DOHH2 (cell line): ENCODE measurements at regions not wholly inside any gene's neighbourhood (a gene's known extent, or its start where the extent isn't known, plus 50 kb on each side); places are given as distances from the start of the nearest gene placed in this dataset.

Source experiments
- H3F3A ChIP-seq: fragments of 200-600 bp; sonication (generic), shearing (Covaris generic); 2 replicates; pipeline ENCODE4 v1.6.0; 2016; ENCODE audit warnings: antibody characterized with exemption, mild to moderate bottlenecking; ENCODE audit not compliant: control insufficient read depth, insufficient read depth
- H3K27ac ChIP-seq: fragments of 200-600 bp; sonication (generic); 2 replicates; pipeline ENCODE4 v1.5.1; 2014; ENCODE audit warnings: low read depth, mild to moderate bottlenecking, low read length, moderate library complexity
- H3K27me3 ChIP-seq: fragments of 200-600 bp; sonication (generic); 2 replicates; pipeline ENCODE4 v1.6.1; 2014; ENCODE audit warnings: mild to moderate bottlenecking, low read length, mixed read lengths; ENCODE audit not compliant: control insufficient read depth
- H3K36me3 ChIP-seq: fragments of 200-600 bp; sonication (generic); 2 replicates; pipeline ENCODE4 v1.6.1; 2014; ENCODE audit warnings: mild to moderate bottlenecking, low read length, moderate library complexity, mixed read lengths; ENCODE audit not compliant: control insufficient read depth
- H3K4me1 ChIP-seq: fragments of 200-600 bp; sonication (generic); 2 replicates; pipeline ENCODE4 v1.6.1; 2014; ENCODE audit warnings: mild to moderate bottlenecking, low read length, mixed read lengths; ENCODE audit not compliant: control insufficient read depth
- H3K4me2 ChIP-seq: fragments of 200-600 bp; sonication (generic); 2 replicates; pipeline ENCODE4 v1.6.0; 2014; ENCODE audit warnings: mild to moderate bottlenecking, low read length, moderate library complexity
- H3K4me3 ChIP-seq: fragments of 200-600 bp; sonication (generic); 2 replicates; pipeline ENCODE4 v1.5.1; 2014; ENCODE audit warnings: mild to moderate bottlenecking, low read length, mixed read lengths
- H3K79me2 ChIP-seq: fragments of 200-600 bp; sonication (generic); 2 replicates; pipeline ENCODE4 v1.6.1; 2014; ENCODE audit warnings: mild to moderate bottlenecking, low read length, mixed read lengths; ENCODE audit not compliant: control insufficient read depth
- H3K9me2 ChIP-seq: fragments of 200-600 bp; sonication (generic); replicated peaks from 2 replicates; pipeline ENCODE4 v1.6.1; 2014; ENCODE audit warnings: mild to moderate bottlenecking, low read length, mixed read lengths; ENCODE audit not compliant: control insufficient read depth
- H3K9me3 ChIP-seq: fragments of 200-600 bp; sonication (generic); 2 replicates; pipeline ENCODE4 v1.6.1; 2014; ENCODE audit warnings: antibody characterized with exemption, low read length, mixed read lengths; ENCODE audit not compliant: control insufficient read depth, insufficient read depth
- H4K20me1 ChIP-seq: fragments of 200-600 bp; sonication (generic); 2 replicates; pipeline ENCODE4 v1.6.0; 2014; ENCODE audit warnings: low read depth, mild to moderate bottlenecking, antibody characterized with exemption, low read length, moderate library complexity; ENCODE audit not compliant: control insufficient read depth, insufficient read depth
- CTCF ChIP-seq: fragments of 200-600 bp; sonication (generic); IDR thresholded peaks from one replicate; pipeline ENCODE4 v1.5.1; 2014; ENCODE audit warnings: antibody characterized with exemption, mild to moderate bottlenecking, low read depth, low read length; ENCODE audit not compliant: poor library complexity, severe bottlenecking
- EZH2phosphoT487 ChIP-seq: fragments of 200-600 bp; sonication (generic); IDR thresholded peaks from 2 replicates; pipeline ENCODE4 v1.6.1; 2017; ENCODE audit warnings: borderline replicate concordance, mild to moderate bottlenecking, antibody characterized with exemption, low read length, moderate library complexity, mixed read lengths

- Histone ChIP-seq H3K9me2 (no peaks in the 10 kb centered on the region; the same call in 1 of the 2 replicates), H4K20me1 (no peaks in the 10 kb centered on the region), H3K9me3 (no peaks in the 10 kb centered on the region), H3K36me3 (no peaks in the 10 kb centered on the region), H3F3A (no peaks in the 10 kb centered on the region), H3K79me2 (no peaks in the 10 kb centered on the region), H3K4me2 (no peak overlapping the region), H3K4me3 (no peak overlapping the region), H3K27ac (no peak overlapping the region), H3K4me1 (no peaks in the 10 kb centered on the region), H3K27me3 (no peaks in the 10 kb centered on the region)
- TF ChIP-seq EZH2phosphoT487 (no peak), CTCF (no peak)
These were observed 528.9 kb upstream of the ZNF462 start for GRCh38 chr9:106334081-106334480.

- no peaks in the 10 kb centered on the region for H3K27me3 ChIP-seq
- H3K4me2 ChIP-seq = no peak overlapping the region
- no peaks in the 10 kb centered on the region for H3K4me1 ChIP-seq
- no peaks in the 10 kb centered on the region for H3K9me3 ChIP-seq
- H3K9me2 ChIP-seq = no peaks in the 10 kb centered on the region; the same call in 1 of the 2 replicates
- H3K36me3 ChIP-seq = no peaks in the 10 kb centered on the region
- H3K27ac ChIP-seq = no peak overlapping the region
- H4K20me1 ChIP-seq = no peaks in the 10 kb centered on the region
- no peaks in the 10 kb centered on the region for H3K79me2 ChIP-seq
- H3K4me3 ChIP-seq = no peak overlapping the region
- H3F3A ChIP-seq = no peaks in the 10 kb centered on the region
- TF ChIP-seq EZH2phosphoT487 (no peak), CTCF (no peak)
These were observed 523.1 kb upstream of the ZNF462 start for GRCh38 chr9:106339882-106340281.

GRCh38 chr9:106350777-106351176, 512.2 kb upstream of the ZNF462 start:
- no peaks in the 10 kb centered on the region for H3F3A ChIP-seq

More at GRCh38 chr9:106350777-106351176, 512.2 kb upstream of the ZNF462 start:
- Histone ChIP-seq H3K27me3 (no peaks in the 10 kb centered on the region), H3K36me3 (no peaks in the 10 kb centered on the region), H3K9me3 (no peaks in the 10 kb centered on the region), H3K4me1 (no peaks in the 10 kb centered on the region), H3K4me2 (no peak overlapping the region), H3K79me2 (no peaks in the 10 kb centered on the region), H3K9me2 (no peaks in the 10 kb centered on the region), H4K20me1 (no peaks in the 10 kb centered on the region), H3K4me3 (no peak overlapping the region), H3K27ac (no peak overlapping the region)
- TF ChIP-seq CTCF (no peak), EZH2phosphoT487 (no peak)
